WTC11 (cell line): ENCODE measurements at regions not wholly inside any gene's neighbourhood (a gene's known extent, or its start where the extent isn't known, plus 50 kb on each side); places are given as distances from the start of the nearest gene placed in this dataset.

Source experiments
- CTCF ChIP-seq: fragments of 200-600 bp; IDR thresholded peaks from 2 replicates; pipeline ENCODE4 v1.8.0; 2022; ENCODE audit warnings: antibody characterized with exemption
- ESRRA ChIP-seq: sonication (generic); formaldehyde crosslinking; IDR thresholded peaks from 2 replicates; pipeline ENCODE4 v1.8.1; 2022; ENCODE audit warnings: mild to moderate bottlenecking, missing genetic modification reagents, borderline replicate concordance
- JUN ChIP-seq: sonication (generic); formaldehyde crosslinking; IDR thresholded peaks from 2 replicates; pipeline ENCODE4 v1.8.0; 2023; ENCODE audit warnings: mild to moderate bottlenecking, missing genetic modification reagents
- MYBL2 ChIP-seq: sonication (generic); formaldehyde crosslinking; IDR thresholded peaks from 2 replicates; pipeline ENCODE4 v1.8.1; 2023; ENCODE audit warnings: mild to moderate bottlenecking, moderate library complexity, missing genetic modification reagents
- NFYB ChIP-seq: sonication (generic); formaldehyde crosslinking; conservative IDR thresholded peaks from 2 replicates; pipeline ENCODE4 v1.8.0; 2022; ENCODE audit warnings: low read depth, missing genetic modification reagents
- PREB ChIP-seq: sonication (generic); formaldehyde crosslinking; IDR thresholded peaks from 2 replicates; pipeline ENCODE4 v1.8.1; 2022; ENCODE audit warnings: mild to moderate bottlenecking, missing genetic modification reagents, moderate library complexity, borderline replicate concordance
- USF1 ChIP-seq: sonication (generic); formaldehyde crosslinking; IDR thresholded peaks from 2 replicates; pipeline ENCODE4 v1.8.0; 2022; ENCODE audit warnings: mild to moderate bottlenecking, missing genetic modification reagents
- ZBTB21 ChIP-seq: sonication (generic); formaldehyde crosslinking; IDR thresholded peaks from 2 replicates; pipeline ENCODE4 v1.8.1; 2023; ENCODE audit warnings: mild to moderate bottlenecking, missing genetic modification reagents, borderline replicate concordance
- ZNF416 ChIP-seq: fragments of 250-450 bp; sonication (Bioruptor Pico); IDR thresholded peaks from 2 replicates; pipeline ENCODE4 v1.9.0; 2021; ENCODE audit warnings: mild to moderate bottlenecking, inconsistent platforms
- ZNF532 ChIP-seq: fragments of 250-450 bp; sonication (Bioruptor Pico); IDR thresholded peaks from 2 replicates; pipeline ENCODE4 v1.9.0; 2021; ENCODE audit warnings: mild to moderate bottlenecking, borderline replicate concordance

GRCh38 chr5:124433170-124433569, 313.3 kb downstream of the ZNF608 start:
- TF ChIP-seq NFYB (CRISPR knock-in tag) (no peak), CTCF (no peak), MYBL2 (no peak), ZBTB21 (CRISPR knock-in tag) (no peak), JUN (CRISPR knock-in tag) (no peak), ZNF532 (CRISPR knock-in tag) (no peak), ESRRA (CRISPR knock-in tag) (no peak), ZNF416 (no peak), PREB (CRISPR knock-in tag) (no peak), USF1 (CRISPR knock-in tag) (no peak)
